HG03457 (cell line): ENCODE measurements at regions not wholly inside any gene's neighbourhood (a gene's known extent, or its start where the extent isn't known, plus 50 kb on each side); places are given as distances from the start of the nearest gene placed in this dataset.
"Not testable (repeated sequence)": the region's sequence is repeated elsewhere in the genome, so short reads cannot be mapped to it uniquely, and the experiment has no call there.

ENCODE experiments used
- ATAC-seq: cut with Tn5 transposase; IDR thresholded peaks from one replicate; pipeline ENCODE4 v1.9.1; 2021; ENCODE audit warnings: moderate number of reproducible peaks; ENCODE audit not compliant: unreplicated experiment

DNA sequence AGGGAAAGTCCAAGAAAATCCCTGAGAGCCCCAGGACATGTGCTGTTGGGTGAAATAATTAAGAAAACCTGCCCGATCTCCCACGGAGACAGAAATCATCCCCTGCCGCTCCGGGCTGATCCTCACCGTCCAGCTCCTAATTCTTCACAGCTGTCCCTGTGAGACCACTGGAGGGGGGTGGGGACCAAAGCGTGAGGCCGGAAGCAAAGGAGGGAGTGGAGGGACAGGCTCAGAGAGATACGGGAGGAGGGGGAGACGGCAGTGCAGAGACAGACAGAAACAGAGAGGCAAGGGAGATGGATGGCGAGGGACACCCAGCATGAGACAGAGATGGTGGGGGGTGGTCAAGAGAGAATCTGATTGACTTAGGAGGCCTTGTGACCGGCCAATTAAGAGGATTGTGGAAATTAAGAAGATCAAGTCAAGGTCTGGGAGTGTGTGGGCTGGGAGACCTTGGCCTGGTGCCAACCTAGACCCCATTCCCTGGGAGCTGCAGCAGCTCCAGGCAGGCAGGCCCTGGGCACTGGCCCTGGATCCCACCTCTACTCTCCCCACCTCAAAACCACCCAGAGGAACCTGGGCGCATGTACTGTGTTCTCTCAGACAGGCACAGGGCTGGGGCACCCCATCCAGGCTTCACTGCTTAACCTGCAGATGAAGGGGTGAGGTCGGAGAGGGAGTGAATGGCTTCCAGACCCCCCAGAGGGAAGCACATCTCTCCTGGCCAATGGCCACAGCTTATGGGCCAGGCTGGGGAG lies 113.2 kb upstream of the ALDH1A3 start:
- no peak for ATAC-seq

DNA sequence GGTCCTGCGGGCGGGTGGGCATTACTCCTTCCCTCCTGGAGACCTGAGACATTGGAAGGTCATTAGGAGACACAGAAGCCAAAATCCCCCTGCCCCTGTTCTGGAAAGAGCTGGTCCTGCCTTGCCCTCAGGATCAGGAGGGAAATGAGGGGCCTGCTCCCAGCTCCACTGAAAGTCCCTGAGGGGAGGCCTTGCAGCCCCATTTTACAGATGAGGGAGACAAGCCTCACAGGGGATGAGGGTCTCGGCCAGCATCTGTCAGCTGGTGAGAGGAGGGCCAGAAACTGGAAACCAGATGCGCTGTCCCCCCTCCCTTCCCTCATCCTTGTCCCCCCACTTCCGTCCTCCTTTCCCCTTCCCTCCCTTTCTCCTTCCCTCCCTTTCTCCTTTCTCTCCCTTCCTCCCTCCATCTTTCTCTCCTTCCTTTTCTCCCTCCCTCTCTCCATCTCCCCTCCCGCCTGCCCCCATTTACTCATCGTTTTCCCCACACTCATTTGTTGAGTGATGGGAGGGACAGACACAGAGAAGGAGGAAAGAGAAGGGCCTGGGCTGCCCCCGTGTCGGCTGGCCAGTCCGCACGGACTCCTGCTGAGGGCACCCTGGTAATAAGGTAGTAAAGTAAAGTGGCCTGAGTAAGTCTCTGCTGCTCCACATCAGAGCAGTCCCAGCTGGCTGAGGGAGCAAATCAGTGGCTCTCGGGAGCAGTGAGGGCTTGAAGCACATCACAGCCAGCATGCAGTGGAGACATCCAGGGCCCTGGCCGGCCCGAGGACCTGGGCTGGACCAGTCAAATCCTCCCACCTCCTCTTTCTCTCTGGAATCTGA lies 112.4 kb upstream of the ALDH1A3 start:
- ATAC-seq: no peak

DNA sequence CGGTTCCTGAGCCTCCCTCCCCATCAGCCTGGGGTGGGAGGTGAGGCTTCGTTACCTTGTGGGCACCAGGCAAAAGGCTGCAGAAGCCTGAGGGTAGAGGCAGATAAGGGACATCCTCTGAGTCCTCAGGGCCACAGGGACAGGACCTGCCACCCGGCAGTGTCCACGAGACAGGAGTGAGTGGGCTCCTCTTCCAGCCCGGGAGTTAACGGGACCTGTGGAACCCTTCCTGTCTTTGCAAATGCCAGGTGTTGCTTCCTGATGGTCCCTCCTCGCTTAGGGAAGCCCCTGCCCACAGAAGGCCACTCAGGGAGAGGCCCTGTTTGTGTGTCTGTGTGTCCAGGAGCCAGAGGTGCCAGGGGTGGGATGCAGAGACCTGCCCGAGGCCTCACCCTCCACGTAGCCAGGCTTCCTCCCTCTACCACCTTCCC lies 111.1 kb upstream of the ALDH1A3 start:
- no peak for ATAC-seq

DNA sequence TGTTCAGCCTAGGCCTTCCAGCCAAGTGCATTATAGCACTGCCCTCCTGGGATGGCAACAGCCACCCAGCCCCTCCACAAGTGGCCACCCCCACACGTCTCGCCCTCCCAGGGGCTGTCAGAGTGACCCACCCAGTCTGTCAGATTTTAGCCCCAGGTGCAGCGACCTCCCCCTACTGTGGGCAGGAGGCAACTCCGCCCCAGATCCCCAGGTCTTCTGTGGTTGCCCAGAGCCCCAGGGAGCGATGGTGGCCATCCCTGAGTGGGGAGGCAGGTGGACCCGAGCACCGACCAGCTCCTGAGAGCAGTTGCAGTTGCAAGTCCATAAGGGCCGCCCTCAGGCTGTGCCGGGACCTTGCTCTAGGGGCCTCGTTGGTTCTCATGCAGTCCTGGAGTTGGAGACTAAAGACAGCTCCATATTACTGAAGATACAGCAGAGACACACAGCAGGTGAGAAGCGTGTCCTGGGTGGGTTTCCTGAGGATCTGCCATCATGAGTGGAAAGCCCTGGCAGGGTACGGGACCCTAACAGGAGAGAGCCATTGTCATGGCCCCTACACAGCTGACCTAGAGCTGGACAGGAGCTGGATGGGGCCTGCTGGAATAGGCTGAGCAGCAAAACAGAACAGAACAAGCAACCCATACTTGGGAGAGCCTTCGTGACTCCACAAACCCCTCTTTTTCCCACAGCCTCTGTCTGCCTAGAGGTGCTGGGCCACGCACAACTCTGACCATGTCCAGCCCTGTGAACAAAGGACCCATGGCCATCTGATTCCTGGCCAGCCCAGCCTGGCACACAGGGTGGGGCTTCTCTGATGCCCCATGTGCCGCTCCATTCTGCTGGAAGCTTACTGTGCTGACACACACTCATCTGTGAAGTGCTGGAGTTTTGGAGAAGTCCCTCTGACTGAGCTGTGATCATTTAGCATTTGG lies 110.3 kb upstream of the ALDH1A3 start:
- no peak for ATAC-seq

DNA sequence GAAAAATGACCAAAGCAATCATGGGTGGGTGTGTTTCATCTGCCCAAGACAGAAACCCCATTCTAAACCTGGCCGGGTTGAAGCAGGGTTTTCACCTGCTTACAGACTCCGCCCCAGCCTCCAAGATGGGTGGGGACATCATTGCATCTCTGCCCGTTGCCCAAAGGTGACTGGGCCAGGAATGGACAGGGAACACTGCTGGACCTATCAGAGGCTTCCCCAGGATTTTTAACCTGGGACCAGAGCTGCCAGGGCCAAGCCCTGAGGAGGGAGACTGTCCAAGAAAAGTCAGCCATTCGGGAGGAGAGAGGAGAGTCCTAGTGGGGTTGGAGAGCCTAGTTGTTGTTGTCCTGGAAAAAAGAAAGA lies 109.7 kb upstream of the ALDH1A3 start:
- ATAC-seq: no peak

DNA sequence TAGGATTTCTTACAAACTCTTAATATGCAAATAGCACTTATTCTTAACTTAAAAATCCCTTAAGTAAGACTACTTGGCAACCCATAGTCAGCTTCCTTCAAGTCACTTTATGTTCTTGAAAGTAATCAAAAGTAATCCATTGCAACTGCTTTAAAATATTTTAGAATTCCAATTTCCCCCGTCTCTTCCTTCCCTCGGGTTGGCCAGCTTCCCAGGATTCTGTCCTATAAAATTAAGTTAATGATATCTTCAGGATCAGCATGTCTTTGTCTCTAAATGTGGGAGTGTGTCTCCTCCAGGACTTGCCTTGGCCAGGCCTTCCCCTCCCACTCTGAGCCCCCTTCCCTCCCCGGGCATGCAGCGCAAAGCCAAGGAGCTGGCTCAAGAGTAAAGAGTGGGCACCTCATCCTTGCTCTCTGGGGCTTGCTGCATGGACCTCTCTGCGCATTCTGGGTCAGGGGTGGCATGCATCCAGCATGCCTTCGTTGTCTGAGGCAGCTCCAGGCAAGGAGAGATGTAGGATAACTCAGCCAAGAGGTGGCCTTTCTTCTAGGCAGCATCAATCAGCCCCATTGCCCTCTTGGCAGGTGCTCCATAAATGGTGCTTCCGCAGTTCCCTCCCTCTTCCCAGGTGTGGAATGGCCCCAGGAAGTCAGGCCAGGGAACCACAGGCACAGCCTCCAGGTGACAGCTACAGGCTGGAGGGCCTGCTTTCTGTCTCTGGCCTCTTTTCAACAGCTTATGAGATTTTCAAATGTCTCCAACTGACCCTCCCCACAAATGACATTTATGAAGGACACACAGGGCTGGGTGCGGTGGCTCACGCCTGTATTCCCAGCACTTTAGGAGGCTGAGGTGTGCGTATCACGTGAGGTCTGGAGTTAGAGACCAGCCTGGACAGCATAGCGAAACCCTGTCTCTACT lies 108.7 kb upstream of the ALDH1A3 start:
- no peak for ATAC-seq

DNA sequence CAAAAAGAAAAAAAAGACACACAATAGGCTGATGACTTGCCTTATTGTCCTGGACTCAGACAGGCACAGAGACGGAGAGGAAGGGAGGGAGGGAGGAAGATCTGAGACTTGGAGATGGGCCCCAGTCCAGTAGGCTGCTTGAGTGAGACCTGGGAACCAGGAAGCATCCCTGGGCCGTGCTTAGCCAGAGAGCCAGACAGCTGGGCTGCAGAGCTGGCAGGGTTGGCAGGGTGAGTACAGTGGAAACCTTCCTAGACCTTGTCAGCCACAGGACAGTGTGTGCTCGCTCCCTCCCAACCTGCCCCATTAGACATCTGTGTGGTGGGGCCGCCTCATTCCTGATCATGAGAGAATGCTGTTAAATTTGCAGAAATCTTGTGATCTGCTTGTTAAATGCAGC lies 107.9 kb upstream of the ALDH1A3 start:
- ATAC-seq: no peak

DNA sequence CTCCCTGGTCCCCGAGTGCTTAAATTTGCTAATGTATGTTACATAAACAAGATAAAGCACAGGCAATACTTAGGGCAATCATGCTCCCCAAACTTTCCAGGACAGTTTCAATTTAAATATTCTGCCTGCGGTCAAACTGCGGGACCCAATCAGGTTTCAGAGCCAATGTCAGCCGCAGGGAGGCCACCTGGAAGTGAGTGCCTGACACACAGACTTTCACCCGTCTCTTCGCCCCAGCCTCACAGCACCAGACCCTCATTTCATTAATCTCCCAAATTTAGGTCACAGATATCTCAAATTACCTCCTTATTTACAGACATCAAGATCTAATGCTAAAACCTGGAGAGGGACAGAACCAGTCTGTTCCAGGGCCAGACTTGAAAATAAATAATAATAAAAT lies 107.2 kb upstream of the ALDH1A3 start:
- no peak for ATAC-seq

DNA sequence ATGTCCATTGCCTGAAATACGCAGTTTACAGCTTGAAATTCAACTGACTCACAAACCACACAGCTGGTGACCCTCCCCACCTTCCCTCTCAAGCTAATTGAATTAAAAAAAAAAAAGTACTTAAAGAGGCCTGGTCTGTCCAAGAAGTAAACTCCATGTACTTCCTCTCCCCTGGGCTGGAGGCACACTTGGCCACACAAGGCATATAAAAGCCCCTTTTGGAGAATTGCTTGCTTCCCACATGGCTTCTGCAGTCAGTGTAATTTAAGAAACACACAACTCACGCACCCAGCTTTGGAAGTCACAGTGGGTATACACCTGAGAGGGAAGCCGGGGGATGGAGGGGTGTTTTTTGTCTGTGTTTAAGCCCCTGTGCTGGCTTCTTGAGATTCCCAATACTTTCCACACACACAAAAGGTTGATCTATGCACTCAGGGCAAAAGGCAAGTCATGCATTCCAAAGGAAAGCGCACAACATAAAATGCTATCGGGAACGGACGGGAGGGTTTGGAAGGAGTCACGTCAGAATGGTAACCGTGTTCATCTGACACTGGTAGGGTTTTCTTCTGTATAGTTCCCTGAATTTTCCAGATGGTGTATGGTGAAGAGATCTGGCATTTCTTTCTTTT lies 106.6 kb upstream of the ALDH1A3 start:
- ATAC-seq: no peak

DNA sequence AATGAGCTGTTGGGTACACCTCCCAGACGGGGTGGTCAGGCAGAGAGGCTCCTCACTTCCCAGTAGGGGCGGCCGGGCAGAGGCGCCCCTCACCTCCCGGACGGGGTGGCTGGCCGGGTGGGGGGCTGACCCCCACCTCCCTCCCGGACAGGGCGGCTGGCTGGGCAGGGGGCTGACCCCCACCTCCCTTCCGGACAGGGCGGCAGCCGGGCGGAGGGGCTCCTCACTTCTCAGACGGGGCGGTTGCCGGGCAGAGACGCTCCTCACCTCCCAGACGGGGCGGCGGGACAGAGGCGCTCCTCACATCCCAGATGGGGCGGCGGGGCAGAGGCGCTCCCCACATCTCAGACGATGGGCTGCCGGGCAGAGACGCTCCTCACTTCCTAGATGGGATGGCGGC lies 105.6 kb upstream of the ALDH1A3 start:
- not testable (repeated sequence) for ATAC-seq

DNA sequence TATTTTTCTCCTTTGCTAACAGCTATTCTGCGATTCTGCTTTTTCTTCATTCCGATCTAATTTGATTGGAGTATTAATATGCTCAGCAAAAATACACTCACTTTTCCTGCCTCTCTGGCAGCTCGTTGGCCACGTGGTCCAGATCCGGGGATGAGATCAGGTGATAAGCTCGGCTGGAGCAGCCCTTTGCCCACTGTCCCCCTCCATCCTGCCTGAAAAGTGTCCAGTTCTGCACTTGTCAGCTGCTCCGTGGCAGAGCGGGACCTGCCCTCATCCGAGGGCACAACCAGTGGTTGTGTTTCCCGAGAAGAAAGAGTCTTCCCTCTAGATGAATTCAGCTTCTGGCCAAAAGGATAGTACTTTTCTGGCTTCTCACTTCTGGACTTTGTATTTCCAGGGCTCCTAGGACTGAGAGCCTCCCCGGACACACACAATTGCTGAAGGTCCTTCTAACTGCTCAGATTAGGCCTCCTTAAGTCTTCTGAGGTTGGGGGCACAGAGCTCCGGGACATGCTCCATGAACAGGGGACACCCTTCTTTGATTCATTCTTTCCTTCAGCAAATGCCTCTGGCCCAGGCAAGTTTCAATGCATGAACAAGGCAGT lies 103.9 kb upstream of the ALDH1A3 start:
- ATAC-seq: no peak

DNA sequence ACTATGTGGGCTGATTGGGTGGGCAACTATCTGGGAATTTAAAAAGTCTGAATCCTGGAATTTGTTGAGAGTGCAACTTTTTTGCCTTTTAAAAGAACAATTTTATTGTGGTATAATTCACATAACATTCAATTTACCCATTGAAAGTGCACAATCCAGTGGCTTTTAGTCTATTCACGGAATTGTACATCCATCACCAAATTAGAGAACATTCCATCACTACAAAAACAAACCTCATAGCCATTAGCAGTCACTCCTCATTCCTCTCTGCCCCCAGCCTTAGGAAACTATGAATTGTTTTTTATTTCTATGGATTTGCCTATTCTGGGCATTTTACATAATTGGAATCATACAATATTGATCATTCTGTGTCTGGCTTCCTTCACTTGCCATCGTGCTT lies 101.8 kb upstream of the ALDH1A3 start:
- ATAC-seq: no peak

DNA sequence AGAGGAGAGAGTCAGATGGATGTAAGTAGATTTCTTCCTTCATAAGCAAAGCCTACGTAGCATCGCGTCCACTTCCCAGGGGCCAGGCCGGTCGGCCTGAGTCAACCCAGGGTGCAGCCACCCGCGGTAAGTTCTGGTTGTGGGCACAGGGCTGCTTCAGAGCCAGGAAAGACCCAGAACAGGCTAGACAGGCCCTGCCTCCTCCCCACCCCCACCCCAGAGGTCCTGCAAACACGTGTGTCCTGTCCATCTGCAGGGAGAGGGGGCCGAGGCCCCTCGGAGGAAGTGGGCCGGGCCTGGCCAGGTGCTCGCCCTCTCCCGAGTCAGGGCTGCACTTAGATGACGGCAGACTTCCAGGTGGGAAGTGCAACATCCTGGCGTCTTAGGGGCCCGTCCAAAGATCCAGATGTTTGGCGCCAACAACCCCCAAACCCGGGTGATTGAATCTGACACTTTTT lies 100.8 kb upstream of the ALDH1A3 start:
- ATAC-seq: no peak

DNA sequence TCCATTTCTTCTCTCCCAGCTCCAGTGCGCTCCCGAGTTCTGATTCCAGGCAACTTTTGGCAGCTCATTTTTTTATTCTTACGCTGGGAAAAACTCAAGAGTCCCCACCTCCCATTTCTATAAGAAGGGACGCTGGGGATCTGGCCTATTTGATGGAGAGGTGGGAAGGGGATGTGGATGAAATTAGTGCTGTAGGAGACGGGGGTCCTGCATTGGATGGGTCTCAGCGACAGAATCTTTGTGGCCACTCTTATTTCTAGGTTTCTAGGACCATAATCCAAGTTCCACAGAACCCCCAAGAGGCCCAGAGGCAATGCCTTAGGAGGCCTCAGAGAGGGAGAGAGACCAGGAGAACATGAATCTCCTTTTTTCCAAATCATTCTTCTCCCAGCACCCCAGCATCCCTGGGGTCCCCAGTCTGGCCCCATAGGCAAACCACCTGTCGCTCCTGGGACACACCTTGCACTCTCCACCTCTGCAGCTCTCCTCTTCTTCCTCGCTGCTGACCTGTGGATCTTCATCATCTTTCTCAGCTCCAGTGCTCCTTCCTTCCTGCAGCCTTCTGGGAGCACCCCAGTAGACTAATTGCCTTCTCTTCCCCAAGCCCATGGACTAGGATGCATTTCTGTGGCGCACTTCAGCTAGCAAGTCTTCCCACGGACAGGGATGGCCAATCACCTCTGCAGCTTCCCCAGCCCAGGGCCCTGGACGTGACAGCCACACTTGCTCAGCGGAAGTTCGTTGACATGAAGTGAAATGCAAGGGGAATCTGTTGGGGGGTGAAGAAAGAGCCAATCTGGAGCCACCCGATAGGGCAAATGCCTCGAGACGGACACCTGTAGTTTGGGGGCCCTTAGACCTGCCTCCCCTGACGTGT lies 100.1 kb upstream of the ALDH1A3 start:
- no peak for ATAC-seq

DNA sequence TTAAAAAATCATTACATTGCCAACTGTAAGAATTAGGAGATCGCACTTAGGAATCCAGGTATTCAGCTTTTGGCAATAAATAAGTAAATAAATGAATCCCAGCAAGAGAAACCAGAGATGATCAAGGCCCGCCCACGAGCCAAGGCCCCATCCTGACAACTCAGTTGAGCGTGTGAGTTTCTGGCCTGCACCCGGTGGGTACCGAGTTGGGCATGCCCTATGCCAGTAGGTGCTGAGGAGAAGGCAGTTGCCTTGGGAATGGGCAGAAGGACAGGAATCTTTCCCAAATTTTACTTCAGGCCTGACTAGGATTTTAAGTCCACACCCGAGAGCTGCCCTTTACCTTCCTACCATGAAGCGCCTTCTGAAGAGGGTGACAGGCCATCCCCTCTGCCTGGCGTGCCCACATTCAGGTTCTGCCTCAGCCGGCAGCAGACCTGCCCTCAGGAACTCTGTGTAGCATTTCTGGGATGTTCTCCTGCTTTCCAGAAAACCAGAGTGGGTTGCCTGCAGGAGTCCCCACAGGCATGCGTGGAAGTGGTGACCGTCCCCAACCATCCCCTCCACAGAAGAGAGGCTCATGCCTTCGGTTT lies 99.3 kb upstream of the ALDH1A3 start:
- ATAC-seq: no peak

DNA sequence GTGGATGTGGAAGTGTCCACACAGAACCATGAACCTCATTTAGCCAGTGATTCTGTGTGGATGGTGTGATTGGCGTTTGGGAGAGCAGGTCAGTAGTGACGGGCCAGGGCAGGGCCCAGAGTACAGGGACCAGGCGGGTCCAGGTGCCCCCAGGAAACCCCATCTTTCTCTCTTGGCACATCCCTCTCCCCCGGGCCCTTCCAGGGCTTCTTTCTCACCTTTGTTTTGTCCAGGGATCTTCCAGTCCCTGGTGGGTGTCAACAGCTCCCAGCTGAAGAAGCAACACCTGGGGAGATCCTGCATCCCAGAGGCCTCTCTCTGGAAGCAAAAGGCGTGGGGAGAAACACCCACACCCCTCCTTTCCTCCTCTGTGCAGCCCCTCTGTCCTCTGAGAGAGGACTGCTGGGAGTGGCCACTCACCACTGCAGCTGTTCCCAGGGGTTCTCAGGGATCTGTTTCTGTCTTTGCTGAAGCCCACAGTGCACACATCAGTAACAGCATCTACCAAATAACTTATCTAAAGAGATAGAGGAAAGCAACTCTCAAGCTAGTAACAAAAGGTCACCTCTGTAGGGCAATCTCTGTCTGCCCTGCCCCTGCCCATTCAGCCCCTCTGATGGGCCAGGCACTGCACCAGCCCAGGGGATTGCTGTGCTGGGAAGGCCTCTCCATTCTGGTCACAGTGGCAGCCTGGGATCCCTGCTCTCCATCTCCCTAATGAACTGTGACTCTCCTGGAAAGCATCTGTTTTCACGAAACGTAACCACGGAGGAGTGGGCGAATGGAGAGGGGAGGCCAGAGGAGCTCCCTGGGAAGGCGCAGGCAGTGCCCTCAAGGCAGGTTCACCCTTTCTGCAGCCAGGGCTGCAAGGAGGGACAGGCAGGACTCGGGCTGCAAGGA lies 98.3 kb upstream of the ALDH1A3 start:
- ATAC-seq: no peak

DNA sequence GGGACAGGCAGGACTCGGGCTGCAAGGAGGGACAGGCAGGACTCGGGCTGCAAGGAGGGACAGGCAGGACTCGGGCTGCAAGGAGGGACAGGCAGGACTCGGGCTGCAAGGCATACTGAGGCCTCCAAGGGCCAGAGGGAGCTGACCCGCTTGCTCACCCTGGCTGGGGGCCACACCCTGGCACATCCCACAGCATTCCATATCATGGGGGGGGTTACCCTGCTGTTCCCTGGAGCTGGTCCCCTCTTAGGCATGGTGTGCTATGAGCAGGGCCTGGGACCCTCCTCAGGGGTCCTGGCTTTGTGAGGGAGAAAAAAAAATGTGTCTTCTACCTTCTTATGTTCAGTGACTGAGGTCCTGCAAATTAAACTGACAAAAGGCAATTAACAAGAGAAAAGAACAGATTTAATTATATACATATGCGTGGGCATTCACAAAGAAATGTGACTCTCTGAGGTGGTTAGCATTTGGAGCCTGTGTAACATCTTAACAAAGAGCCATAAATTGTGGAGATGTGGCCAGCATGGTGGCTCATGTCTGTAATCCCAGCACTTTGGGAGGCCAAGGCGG lies 97.6 kb upstream of the ALDH1A3 start:
- ATAC-seq: no peak
